Spinal cord (tissue), 9 donors: ENCODE measurements at regions not wholly inside any gene's neighbourhood (a gene's known extent, or its start where the extent isn't known, plus 50 kb on each side); places are given as distances from the start of the nearest gene placed in this dataset.

Experiments used
- DNase-seq, 6 donors: peaks; one replicate each; pipeline versions ENCODE4 v3.0.0 to v3.0.0-alpha.2; 2013 to 2015; ENCODE audit warnings: low spot score in 6 of 6, low read depth in 4 of 6
- H3K27ac ChIP-seq: one replicate; pipeline ENCODE4 v1.5.1; 2013; ENCODE audit warnings: low read depth, low read length, control low read depth
- H3K27me3 ChIP-seq: one replicate; pipeline ENCODE4 v1.6.1; 2013; ENCODE audit warnings: low read length; ENCODE audit not compliant: control insufficient read depth, insufficient read depth
- H3K36me3 ChIP-seq: one replicate; pipeline ENCODE4 v1.6.1; 2013; ENCODE audit warnings: low read length; ENCODE audit not compliant: control insufficient read depth, insufficient read depth
- H3K4me1 ChIP-seq: one replicate; pipeline ENCODE4 v1.6.1; 2013; ENCODE audit warnings: low read length; ENCODE audit not compliant: control insufficient read depth, insufficient read depth
- H3K4me3 ChIP-seq: one replicate; pipeline ENCODE4 v1.5.1; 2013; ENCODE audit warnings: low read depth, low read length, control low read depth
- H3K9me3 ChIP-seq: one replicate; pipeline ENCODE4 v1.6.1; 2013; ENCODE audit warnings: low read length; ENCODE audit not compliant: control insufficient read depth, insufficient read depth
- WGBS: methylation state at CpG from one replicate; pipeline ENCODE4 v1.1.5; 2013; ENCODE audit warnings: missing lambda C conversion rate; ENCODE audit not compliant: insufficient coverage; 5-methylcytosine and 5-hydroxymethylcytosine counted together
- donor health status: healthy.

DNA sequence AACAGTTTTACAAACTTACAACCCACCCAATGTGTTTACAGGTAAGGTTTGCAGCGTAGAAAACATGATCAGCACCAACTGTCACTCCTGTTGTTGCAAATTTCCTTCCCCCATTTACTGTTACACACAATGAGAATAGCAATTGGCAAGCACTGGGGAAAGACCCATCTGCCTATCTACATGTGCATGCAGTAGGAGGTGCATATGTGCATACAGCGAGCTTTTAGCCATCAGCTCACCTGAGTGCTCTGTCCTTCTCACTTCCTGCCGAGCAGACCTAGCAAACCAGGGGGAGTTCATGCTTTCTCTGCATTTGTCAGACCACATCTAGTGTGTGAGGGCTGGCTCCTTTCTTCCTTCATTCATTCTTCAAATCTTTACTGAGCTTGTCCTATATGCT lies 49.9 kb upstream of the ARL4C start:
- Histone ChIP-seq H3K4me3 (no peak overlapping the region), H3K27ac (no peak overlapping the region), H3K36me3 (no peaks in the 10 kb centered on the region), H3K27me3 (peaks cover 3% of the 10 kb centered on the region), H3K4me1 (peaks cover 13% of the 10 kb centered on the region), H3K9me3 (no peaks in the 10 kb centered on the region)
- no peak for DNase-seq
- 100% methylated on average over 1 of the region's 3 CpGs for WGBS
